RWPE2 (cell line): ENCODE measurements at regions not wholly inside any gene's neighbourhood (a gene's known extent, or its start where the extent isn't known, plus 50 kb on each side); places are given as distances from the start of the nearest gene placed in this dataset.
"Not testable (repeated sequence)": the region's sequence is repeated elsewhere in the genome, so short reads cannot be mapped to it uniquely, and the experiment has no call there.

ENCODE experiments used
- ATAC-seq: fragments of 200-7000 bp; cut with Tn5 transposase; 3 replicates; pipeline ENCODE4 v1.9.1; 2021; ENCODE audit warnings: low read depth
- DNase-seq: peaks from one replicate; pipeline ENCODE4 v3.0.0-alpha.2; 2020; ENCODE audit warnings: low spot score
- H3K27ac ChIP-seq: fragments of 450-650 bp; 2 replicates; pipeline ENCODE4 v1.5.1; 2017; ENCODE audit warnings: mild to moderate bottlenecking; ENCODE audit not compliant: poor library complexity, severe bottlenecking
- H3K27me3 ChIP-seq: fragments of 250-450 bp; sonication (Bioruptor Pico); 2 replicates; pipeline ENCODE4 v1.5.1; 2021; ENCODE audit warnings: mild to moderate bottlenecking, moderate library complexity; ENCODE audit not compliant: insufficient read depth, poor library complexity, severe bottlenecking
- H3K36me3 ChIP-seq: fragments of 250-450 bp; sonication (Bioruptor Pico); 2 replicates; pipeline ENCODE4 v1.5.1; 2020; ENCODE audit warnings: low read depth, mild to moderate bottlenecking, moderate library complexity
- H3K4me1 ChIP-seq: fragments of 250-450 bp; sonication (Bioruptor Pico); 2 replicates; pipeline ENCODE4 v1.5.1; 2021; ENCODE audit warnings: mild to moderate bottlenecking, moderate library complexity; ENCODE audit not compliant: insufficient read depth, poor library complexity, severe bottlenecking
- H3K4me3 ChIP-seq: fragments of 250-450 bp; sonication (Bioruptor Pico); 2 replicates; pipeline ENCODE4 v1.5.1; 2021; ENCODE audit warnings: mild to moderate bottlenecking, moderate library complexity; ENCODE audit not compliant: severe bottlenecking
- H3K9me3 ChIP-seq: fragments of 250-450 bp; sonication (Bioruptor Pico); 2 replicates; pipeline ENCODE4 v1.5.1; 2021; ENCODE audit warnings: mild to moderate bottlenecking, moderate library complexity; ENCODE audit not compliant: severe bottlenecking
- CTCF ChIP-seq: fragments of 450-650 bp; IDR thresholded peaks from one replicate; pipeline ENCODE4 v1.5.1; 2017; ENCODE audit warnings: mild to moderate bottlenecking, moderate library complexity; ENCODE audit not compliant: poor library complexity, severe bottlenecking

- no peak for ATAC-seq
- Histone ChIP-seq H3K27me3 (no peaks in the 10 kb centered on the region), H3K4me1 (peaks cover 18% of the 10 kb centered on the region), H3K9me3 (no peaks in the 10 kb centered on the region), H3K4me3 (no peak overlapping the region), H3K27ac (no peak overlapping the region), H3K36me3 (no peaks in the 10 kb centered on the region)
- no peak for DNase-seq
- TF ChIP-seq CTCF: no peak
Measured at GRCh38 chr2:37579192-37579713, 92.2 kb downstream of the CDC42EP3 start.

GRCh38 chr2:37579949-37580348, 91.5 kb downstream of the CDC42EP3 start:
- H3K27me3 ChIP-seq, H3K4me3 ChIP-seq, H3K27ac ChIP-seq, ATAC-seq, H3K9me3 ChIP-seq, DNase-seq, H3K36me3 ChIP-seq: not testable (repeated sequence)
- peaks cover 24% of the 10 kb centered on the region for H3K4me1 ChIP-seq

GRCh38 chr2:37581433-37581832, 90.0 kb downstream of the CDC42EP3 start:
- no peaks in the 10 kb centered on the region for H3K9me3 ChIP-seq
- no peak for DNase-seq
- TF ChIP-seq CTCF: no peak
- H3K4me1 ChIP-seq: peaks cover 37% of the 10 kb centered on the region
- H3K27me3 ChIP-seq: no peaks in the 10 kb centered on the region
- no peaks in the 10 kb centered on the region for H3K36me3 ChIP-seq
- ATAC-seq: no peak
- no peak overlapping the region for H3K4me3 ChIP-seq
- no peak overlapping the region for H3K27ac ChIP-seq

GRCh38 chr2:37582481-37583220, 88.8 kb downstream of the CDC42EP3 start:
- TF ChIP-seq CTCF: no peak
- peaks cover 50% of the 10 kb centered on the region for H3K4me1 ChIP-seq
- DNase-seq (no peak), ATAC-seq (no peak)
- H3K4me3 ChIP-seq: no peak overlapping the region
- H3K9me3 ChIP-seq: no peaks in the 10 kb centered on the region
- no peaks in the 10 kb centered on the region for H3K27me3 ChIP-seq
- no peaks in the 10 kb centered on the region for H3K36me3 ChIP-seq
- H3K27ac ChIP-seq: peak overlapping the region; percentile 95

GRCh38 chr2:37583402-37583801, 88.0 kb downstream of the CDC42EP3 start:
- DNase-seq: no peak
- peaks cover 57% of the 10 kb centered on the region for H3K4me1 ChIP-seq

More at GRCh38 chr2:37583402-37583801, 88.0 kb downstream of the CDC42EP3 start:
- TF ChIP-seq CTCF: no peak
- no peak for ATAC-seq
- no peaks in the 10 kb centered on the region for H3K27me3 ChIP-seq
- no peak overlapping the region for H3K4me3 ChIP-seq
- peak overlapping the region; percentile 95 for H3K27ac ChIP-seq
- H3K9me3 ChIP-seq: no peaks in the 10 kb centered on the region
- no peaks in the 10 kb centered on the region for H3K36me3 ChIP-seq
